Testis (tissue), 2 donors: ENCODE measurements at regions not wholly inside any gene's neighbourhood (a gene's known extent, or its start where the extent isn't known, plus 50 kb on each side); places are given as distances from the start of the nearest gene placed in this dataset.

ENCODE experiments used
- DNase-seq: peaks from one replicate; pipeline ENCODE4 v3.0.0-alpha.2; 2019
- H3K27ac ChIP-seq, 2 donors: fragments of 200-600 bp; sonication (generic); one replicate each; pipeline ENCODE4 v1.5.1; 2019
- H3K27me3 ChIP-seq: fragments of 200-600 bp; sonication (generic); one replicate; pipeline ENCODE4 v1.5.1; 2019
- H3K36me3 ChIP-seq: fragments of 200-600 bp; sonication (generic); one replicate; pipeline ENCODE4 v1.5.1; 2017; ENCODE audit warnings: low read depth; ENCODE audit errors: missing control alignments
- H3K4me1 ChIP-seq: fragments of 200-600 bp; sonication (generic); one replicate; pipeline ENCODE4 v1.5.1; 2019
- H3K4me3 ChIP-seq, 2 donors: fragments of 200-600 bp; sonication (generic); one replicate each; pipeline ENCODE4 v1.5.1; 2017 to 2019
- H3K9me3 ChIP-seq: fragments of 200-600 bp; sonication (generic); one replicate; pipeline ENCODE4 v1.5.1; 2017
- POLR2A ChIP-seq: fragments of 450-650 bp; IDR thresholded peaks from one replicate; pipeline ENCODE4 v1.6.1; 2017; ENCODE audit warnings: antibody characterized with exemption, mild to moderate bottlenecking, moderate library complexity
- WGBS, 2 donors: methylation state at CpG; one replicate each; pipeline ENCODE4 v1.1.5; 2018; 5-methylcytosine and 5-hydroxymethylcytosine counted together
- intact Hi-C: fragments of 100-400 bp; cut with DNase I; formaldehyde crosslinking; loops from one replicate; pipeline ENCODE4 v1.15.1; 2023; ENCODE audit warnings: low total_unique reads
- TF ChIP-seq, protein P1 (sequence below), 3 experiments: fragments of 450-650 bp in 2 of 3; fragments of 200-600 bp in 1 of 3; sonication (generic) in 1 of 3; IDR thresholded peaks; one replicate each; pipeline ENCODE4 v1.5.1; 2016 to 2019; ENCODE audit warnings: antibody characterized with exemption in 3 of 3, mild to moderate bottlenecking in 2 of 3, moderate library complexity in 1 of 3

DNA sequence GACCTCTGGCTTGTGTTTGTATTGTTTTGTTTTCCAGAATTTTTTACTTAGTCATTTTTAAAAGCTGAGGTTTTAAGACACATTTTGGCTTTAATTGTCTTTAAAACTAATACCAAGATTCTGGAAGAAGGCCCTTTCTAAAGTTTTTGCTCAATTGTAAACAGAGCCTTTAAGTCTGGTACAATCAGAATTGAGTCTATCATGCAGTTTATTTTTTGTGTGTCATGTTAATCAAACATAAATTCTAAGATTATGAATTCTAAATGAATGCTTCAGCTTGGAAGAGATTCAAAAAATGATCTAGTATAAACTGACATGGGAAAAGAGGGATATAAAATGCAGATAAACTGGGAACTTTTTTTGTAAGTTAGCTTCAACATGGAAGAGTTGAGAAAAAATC lies 882.7 kb downstream of the TLE1 start:
- no peaks in the 10 kb centered on the region for H3K4me1 ChIP-seq
- DNase-seq: no peak
- H3K27ac ChIP-seq: no peak overlapping the region
- no peaks in the 10 kb centered on the region for H3K36me3 ChIP-seq
- H3K4me3 ChIP-seq: no peak overlapping the region
- H3K27me3 ChIP-seq: no peaks in the 10 kb centered on the region
- H3K9me3 ChIP-seq: no peaks in the 10 kb centered on the region
- TF ChIP-seq POLR2A: no peak
- TF ChIP-seq, protein P1, sequence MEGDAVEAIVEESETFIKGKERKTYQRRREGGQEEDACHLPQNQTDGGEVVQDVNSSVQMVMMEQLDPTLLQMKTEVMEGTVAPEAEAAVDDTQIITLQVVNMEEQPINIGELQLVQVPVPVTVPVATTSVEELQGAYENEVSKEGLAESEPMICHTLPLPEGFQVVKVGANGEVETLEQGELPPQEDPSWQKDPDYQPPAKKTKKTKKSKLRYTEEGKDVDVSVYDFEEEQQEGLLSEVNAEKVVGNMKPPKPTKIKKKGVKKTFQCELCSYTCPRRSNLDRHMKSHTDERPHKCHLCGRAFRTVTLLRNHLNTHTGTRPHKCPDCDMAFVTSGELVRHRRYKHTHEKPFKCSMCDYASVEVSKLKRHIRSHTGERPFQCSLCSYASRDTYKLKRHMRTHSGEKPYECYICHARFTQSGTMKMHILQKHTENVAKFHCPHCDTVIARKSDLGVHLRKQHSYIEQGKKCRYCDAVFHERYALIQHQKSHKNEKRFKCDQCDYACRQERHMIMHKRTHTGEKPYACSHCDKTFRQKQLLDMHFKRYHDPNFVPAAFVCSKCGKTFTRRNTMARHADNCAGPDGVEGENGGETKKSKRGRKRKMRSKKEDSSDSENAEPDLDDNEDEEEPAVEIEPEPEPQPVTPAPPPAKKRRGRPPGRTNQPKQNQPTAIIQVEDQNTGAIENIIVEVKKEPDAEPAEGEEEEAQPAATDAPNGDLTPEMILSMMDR (IDR thresholded peaks at IDR 0.05): no peak
- intact Hi-C loops: no loop called here

DNA sequence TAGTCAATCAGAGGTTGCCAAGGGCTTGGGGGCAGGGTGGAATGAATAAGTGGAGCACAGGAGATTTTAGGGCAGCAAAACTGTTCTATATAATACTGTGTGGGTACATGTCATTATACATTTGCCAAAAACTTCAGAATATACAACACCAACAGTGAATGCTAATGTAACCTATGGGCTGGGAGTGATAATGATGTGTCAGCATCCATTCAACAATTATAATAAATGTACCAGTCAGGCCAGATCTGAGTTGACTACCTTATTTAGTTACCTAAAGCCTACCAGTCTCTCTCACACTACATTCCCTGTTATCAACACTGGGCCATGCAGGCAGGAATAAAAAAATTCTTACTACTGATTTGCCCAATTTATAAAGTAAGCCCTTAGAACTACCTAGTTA lies 884.5 kb downstream of the TLE1 start:
- Histone ChIP-seq H3K27ac (no peak overlapping the region), H3K27me3 (no peaks in the 10 kb centered on the region), H3K36me3 (no peaks in the 10 kb centered on the region), H3K9me3 (no peaks in the 10 kb centered on the region), H3K4me3 (no peak overlapping the region), H3K4me1 (no peaks in the 10 kb centered on the region)
- no peak for DNase-seq
- intact Hi-C loops: no loop called here
- TF ChIP-seq, protein P1 (IDR thresholded peaks at IDR 0.05): no peak
- TF ChIP-seq POLR2A: no peak

DNA sequence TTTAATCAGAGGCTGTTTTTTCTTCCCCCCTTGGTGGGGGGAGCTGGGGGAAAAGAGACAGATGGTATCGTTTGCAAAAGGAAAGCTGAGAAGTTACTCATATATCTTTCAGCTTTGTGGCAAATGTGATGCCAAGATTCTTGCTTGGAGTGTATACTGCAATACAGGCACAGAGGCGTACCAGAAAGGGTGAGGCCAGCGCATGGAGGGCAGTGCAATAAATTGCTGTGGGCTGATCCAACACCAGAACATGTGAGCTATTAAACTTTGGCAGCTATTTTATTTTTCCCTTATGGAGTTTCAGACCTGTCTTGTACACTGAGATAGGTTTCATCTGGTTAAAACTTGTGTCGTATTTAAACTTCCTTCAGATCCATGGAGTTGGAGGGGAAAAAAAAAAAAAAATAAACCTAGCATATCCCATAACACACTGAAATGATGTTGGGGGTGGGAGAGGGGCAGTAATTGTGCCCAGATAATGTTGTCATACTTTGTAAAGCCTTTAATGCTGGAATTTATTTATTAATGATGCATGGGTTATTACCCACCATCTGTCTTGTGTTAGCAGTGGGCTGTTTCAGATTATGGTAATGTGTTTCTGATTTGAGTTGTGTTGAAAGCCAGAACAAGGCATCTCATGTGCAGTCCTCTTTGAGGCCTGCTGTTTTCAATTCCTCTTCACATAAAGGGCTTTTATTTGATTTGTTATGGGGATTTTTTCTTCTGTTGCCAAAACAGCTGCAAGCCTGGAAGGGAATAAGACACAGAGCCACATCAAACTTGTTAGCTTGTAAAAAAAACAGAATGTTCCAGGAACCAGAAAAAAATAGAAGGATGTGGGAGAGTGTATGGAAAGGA lies 891.3 kb downstream of the TLE1 start:
- intact Hi-C loops: no loop called here

DNA sequence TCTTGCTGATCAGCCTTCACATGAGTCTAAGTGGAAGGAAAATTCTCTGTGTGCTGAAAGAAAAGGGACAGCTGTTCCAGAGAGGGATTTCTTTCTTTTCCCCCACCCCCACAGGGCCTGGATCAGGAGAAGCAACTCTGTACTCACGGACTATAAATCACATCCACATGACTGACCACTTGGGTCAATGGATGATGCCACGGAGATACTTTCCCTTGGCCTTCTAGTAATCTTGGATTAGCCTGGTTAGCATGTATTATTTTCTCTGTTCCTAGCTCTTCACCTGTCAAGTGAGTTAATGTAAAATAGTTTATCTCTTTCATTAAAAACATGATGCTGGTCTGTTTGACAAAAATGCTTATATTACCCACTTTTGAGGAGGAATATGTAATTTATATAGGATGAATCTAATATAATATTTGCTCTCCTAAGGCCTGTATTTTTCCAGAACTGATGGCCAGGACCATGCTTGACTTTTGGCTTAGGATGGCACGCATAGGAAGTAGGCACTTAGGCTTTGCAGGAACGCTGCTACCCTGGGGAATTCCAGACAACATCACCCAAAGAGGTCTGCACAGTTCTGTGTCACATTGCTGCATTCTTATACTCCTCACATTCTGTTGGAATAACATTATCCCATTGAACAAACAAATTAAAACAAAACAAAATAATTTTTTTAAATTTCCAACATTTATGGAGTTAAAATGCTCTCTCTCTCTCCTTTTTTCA lies 892.1 kb downstream of the TLE1 start:
- 58 to 67% methylated on average over 4 of the region's 4 CpGs for WGBS, 2 donors
- intact Hi-C loops: no loop called here
- no peaks in the 10 kb centered on the region for H3K9me3 ChIP-seq
- TF ChIP-seq, protein P1 (IDR thresholded peaks at IDR 0.05): no peak
- no peak for TF ChIP-seq POLR2A
- no peak for DNase-seq
- H3K27ac ChIP-seq: no peak overlapping the region
- no peak overlapping the region for H3K4me3 ChIP-seq
- H3K36me3 ChIP-seq: no peaks in the 10 kb centered on the region
- H3K4me1 ChIP-seq: peaks cover 7% of the 10 kb centered on the region
- no peaks in the 10 kb centered on the region for H3K27me3 ChIP-seq

More for the DNA sequence above, 891.3 kb downstream of the TLE1 start:
- DNase-seq: peak; percentile 16
- Histone ChIP-seq H3K27me3 (no peaks in the 10 kb centered on the region), H3K4me3 (no peak overlapping the region), H3K4me1 (peaks cover 7% of the 10 kb centered on the region), H3K27ac (peak overlapping the region in 1 of 2 donors; percentile 19), H3K36me3 (no peaks in the 10 kb centered on the region), H3K9me3 (no peaks in the 10 kb centered on the region)
- 62 to 66% methylated on average over 4 of the region's 4 CpGs for WGBS, 2 donors
- TF ChIP-seq, protein P1 (IDR thresholded peaks at IDR 0.05): no peak
- TF ChIP-seq POLR2A: no peak
